Liver (tissue), 8 donors: ENCODE measurements at regions not wholly inside any gene's neighbourhood (a gene's known extent, or its start where the extent isn't known, plus 50 kb on each side); places are given as distances from the start of the nearest gene placed in this dataset.

Source experiments
- DNase-seq: peaks from one replicate; pipeline ENCODE4 v3.0.0-alpha.2; 2017; ENCODE audit warnings: low spot score
- H3K27ac ChIP-seq, 2 donors: one replicate each; pipeline ENCODE4 v1.7.0; 2013; ENCODE audit warnings: inconsistent platforms in 2 of 2, low read length in 2 of 2, control low read depth in 1 of 2, low read depth in 1 of 2, mild to moderate bottlenecking in 1 of 2
- H3K27me3 ChIP-seq, 4 donors: one replicate each; pipeline versions ENCODE4 v1.6.1 to v1.7.0; 2013; ENCODE audit warnings: low read length in 3 of 4, inconsistent platforms in 1 of 4, mild to moderate bottlenecking in 1 of 4, moderate library complexity in 1 of 4; ENCODE audit not compliant: control insufficient read depth in 4 of 4, insufficient read depth in 4 of 4
- H3K36me3 ChIP-seq, 4 donors: one replicate each; pipeline versions ENCODE4 v1.6.1 to v1.7.0; 2013; ENCODE audit warnings: low read length in 3 of 4, mild to moderate bottlenecking in 3 of 4, low read depth in 1 of 4, moderate library complexity in 1 of 4; ENCODE audit not compliant: control insufficient read depth in 4 of 4, insufficient read depth in 3 of 4
- H3K4me1 ChIP-seq, 4 donors: one replicate each; pipeline versions ENCODE4 v1.6.1 to v1.7.0; 2013; ENCODE audit warnings: low read length in 3 of 4, mild to moderate bottlenecking in 3 of 4, moderate library complexity in 1 of 4; ENCODE audit not compliant: control insufficient read depth in 4 of 4, insufficient read depth in 4 of 4
- H3K4me3 ChIP-seq, 3 donors: one replicate each; pipeline versions ENCODE4 v1.6.1 to v1.7.0; 2013; ENCODE audit warnings: low read length in 3 of 3, control low read depth in 1 of 3, low read depth in 1 of 3, mild to moderate bottlenecking in 1 of 3
- H3K9ac ChIP-seq, 2 donors: one replicate each; pipeline ENCODE4 v1.7.0; 2013; ENCODE audit warnings: low read length in 2 of 2, mild to moderate bottlenecking in 2 of 2, moderate library complexity in 2 of 2, control low read depth in 1 of 2, low read depth in 1 of 2
- H3K9me3 ChIP-seq, 4 donors: one replicate each; pipeline versions ENCODE4 v1.6.1 to v1.7.0; 2013; ENCODE audit warnings: low read length in 3 of 4; ENCODE audit not compliant: control insufficient read depth in 4 of 4
- ATF3 ChIP-seq: IDR thresholded peaks from 2 replicates; pipeline ENCODE4 v1.6.1; 2016; ENCODE audit warnings: antibody characterized with exemption
- EGR1 ChIP-seq, 2 donors: IDR thresholded peaks; 2 replicates each; pipeline ENCODE4 v1.6.1; 2016 to 2018; ENCODE audit warnings: antibody characterized with exemption in 2 of 2, low read depth in 2 of 2
- FOXA1 ChIP-seq: IDR thresholded peaks from 2 replicates; pipeline ENCODE4 v1.6.1; 2016; ENCODE audit warnings: antibody characterized with exemption
- FOXA2 ChIP-seq: IDR thresholded peaks from 2 replicates; pipeline ENCODE4 v1.6.1; 2016; ENCODE audit warnings: antibody characterized with exemption
- GABPA ChIP-seq, 2 donors: IDR thresholded peaks in 1 of 2; conservative IDR thresholded peaks in 1 of 2; 2 replicates each; pipeline ENCODE4 v1.6.1; 2016; ENCODE audit warnings: antibody characterized with exemption in 2 of 2, mild to moderate bottlenecking in 1 of 2, moderate library complexity in 1 of 2
- JUND ChIP-seq, 2 donors: IDR thresholded peaks; 2 replicates each; pipeline ENCODE4 v1.6.1; 2016; ENCODE audit warnings: antibody characterized with exemption in 2 of 2
- MAX ChIP-seq: IDR thresholded peaks from 2 replicates; pipeline ENCODE4 v1.6.1; 2016; ENCODE audit warnings: antibody characterized with exemption
- NR2F2 ChIP-seq: IDR thresholded peaks from 2 replicates; pipeline ENCODE4 v1.6.1; 2016; ENCODE audit warnings: antibody characterized with exemption
- RAD21 ChIP-seq, 2 donors: IDR thresholded peaks; 2 replicates each; pipeline ENCODE4 v1.6.1; 2016; ENCODE audit warnings: antibody characterized with exemption in 2 of 2, mild to moderate bottlenecking in 2 of 2
- RXRA ChIP-seq, 2 donors: IDR thresholded peaks; 2 replicates each; pipeline ENCODE4 v1.6.1; 2017 to 2018; ENCODE audit warnings: antibody characterized with exemption in 2 of 2, mild to moderate bottlenecking in 1 of 2
- SP1 ChIP-seq: IDR thresholded peaks from 2 replicates; pipeline ENCODE4 v1.6.1; 2018; ENCODE audit warnings: antibody characterized with exemption, mild to moderate bottlenecking
- TAF1 ChIP-seq: conservative IDR thresholded peaks from 2 replicates; pipeline ENCODE4 v1.6.1; 2016; ENCODE audit warnings: antibody characterized with exemption, mild to moderate bottlenecking
- WGBS: extraction: QIAGEN DNeasy Blood & Tissue Kit; methylation state at CpG from one replicate; pipeline ENCODE4 v1.1.7; 2013; 5-methylcytosine and 5-hydroxymethylcytosine counted together
- TF ChIP-seq, protein P1 (sequence below): fragments of 150-350 bp; IDR thresholded peaks from 2 replicates; pipeline ENCODE4 v1.5.1; 2017; ENCODE audit warnings: improper control_type of control experiment, low read depth, low read length; ENCODE audit not compliant: missing input control
- TF ChIP-seq, protein P2 (sequence below): IDR thresholded peaks from 2 replicates; pipeline ENCODE4 v1.6.1; 2016; ENCODE audit warnings: antibody characterized with exemption, mild to moderate bottlenecking
- donor health status: healthy.
- donor health status: healthy.
- donor health status: healthy.
- donor health status: healthy.
- donor health status: healthy.

DNA sequence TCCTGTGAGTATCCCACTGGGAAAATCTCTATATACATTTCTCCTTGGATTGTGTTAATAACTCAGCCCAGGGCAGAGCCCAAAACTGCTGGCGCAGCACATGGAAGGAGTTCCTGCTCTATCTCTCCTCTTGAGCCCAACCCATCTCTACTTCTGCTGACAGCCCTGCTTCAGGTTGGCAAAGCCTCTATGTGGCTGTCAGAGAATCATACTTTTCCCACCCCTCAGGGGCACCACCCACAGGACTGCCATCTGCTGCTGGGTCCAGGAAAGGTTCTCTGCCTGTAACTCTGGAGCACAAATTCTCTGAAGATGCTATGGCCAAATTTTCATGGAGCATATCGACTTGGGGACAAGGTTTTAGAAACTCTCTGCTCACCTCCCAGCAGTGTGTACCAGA lies 278.5 kb upstream of the EMCN start:
- no peak for TF ChIP-seq SP1
- TF ChIP-seq GABPA (IDR thresholded peaks at IDR 0.05 in 1 of 2, conservative IDR thresholded peaks at IDR 0.05 in 1 of 2) = no peak
- no peak for TF ChIP-seq RXRA (IDR thresholded peaks at IDR 0.05)
- TF ChIP-seq JUND (IDR thresholded peaks at IDR 0.05) = no peak
- TF ChIP-seq EGR1 (IDR thresholded peaks at IDR 0.05; ENCODE audit: low read depth in 2 of 2) = no peak
- TF ChIP-seq FOXA2 = no peak
- no peak for TF ChIP-seq FOXA1
- no peak for TF ChIP-seq NR2F2
- TF ChIP-seq, protein P1, sequence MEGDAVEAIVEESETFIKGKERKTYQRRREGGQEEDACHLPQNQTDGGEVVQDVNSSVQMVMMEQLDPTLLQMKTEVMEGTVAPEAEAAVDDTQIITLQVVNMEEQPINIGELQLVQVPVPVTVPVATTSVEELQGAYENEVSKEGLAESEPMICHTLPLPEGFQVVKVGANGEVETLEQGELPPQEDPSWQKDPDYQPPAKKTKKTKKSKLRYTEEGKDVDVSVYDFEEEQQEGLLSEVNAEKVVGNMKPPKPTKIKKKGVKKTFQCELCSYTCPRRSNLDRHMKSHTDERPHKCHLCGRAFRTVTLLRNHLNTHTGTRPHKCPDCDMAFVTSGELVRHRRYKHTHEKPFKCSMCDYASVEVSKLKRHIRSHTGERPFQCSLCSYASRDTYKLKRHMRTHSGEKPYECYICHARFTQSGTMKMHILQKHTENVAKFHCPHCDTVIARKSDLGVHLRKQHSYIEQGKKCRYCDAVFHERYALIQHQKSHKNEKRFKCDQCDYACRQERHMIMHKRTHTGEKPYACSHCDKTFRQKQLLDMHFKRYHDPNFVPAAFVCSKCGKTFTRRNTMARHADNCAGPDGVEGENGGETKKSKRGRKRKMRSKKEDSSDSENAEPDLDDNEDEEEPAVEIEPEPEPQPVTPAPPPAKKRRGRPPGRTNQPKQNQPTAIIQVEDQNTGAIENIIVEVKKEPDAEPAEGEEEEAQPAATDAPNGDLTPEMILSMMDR = no peak
- no peak for TF ChIP-seq ATF3
- TF ChIP-seq RAD21 (IDR thresholded peaks at IDR 0.05) = no peak
- TF ChIP-seq, protein P2, sequence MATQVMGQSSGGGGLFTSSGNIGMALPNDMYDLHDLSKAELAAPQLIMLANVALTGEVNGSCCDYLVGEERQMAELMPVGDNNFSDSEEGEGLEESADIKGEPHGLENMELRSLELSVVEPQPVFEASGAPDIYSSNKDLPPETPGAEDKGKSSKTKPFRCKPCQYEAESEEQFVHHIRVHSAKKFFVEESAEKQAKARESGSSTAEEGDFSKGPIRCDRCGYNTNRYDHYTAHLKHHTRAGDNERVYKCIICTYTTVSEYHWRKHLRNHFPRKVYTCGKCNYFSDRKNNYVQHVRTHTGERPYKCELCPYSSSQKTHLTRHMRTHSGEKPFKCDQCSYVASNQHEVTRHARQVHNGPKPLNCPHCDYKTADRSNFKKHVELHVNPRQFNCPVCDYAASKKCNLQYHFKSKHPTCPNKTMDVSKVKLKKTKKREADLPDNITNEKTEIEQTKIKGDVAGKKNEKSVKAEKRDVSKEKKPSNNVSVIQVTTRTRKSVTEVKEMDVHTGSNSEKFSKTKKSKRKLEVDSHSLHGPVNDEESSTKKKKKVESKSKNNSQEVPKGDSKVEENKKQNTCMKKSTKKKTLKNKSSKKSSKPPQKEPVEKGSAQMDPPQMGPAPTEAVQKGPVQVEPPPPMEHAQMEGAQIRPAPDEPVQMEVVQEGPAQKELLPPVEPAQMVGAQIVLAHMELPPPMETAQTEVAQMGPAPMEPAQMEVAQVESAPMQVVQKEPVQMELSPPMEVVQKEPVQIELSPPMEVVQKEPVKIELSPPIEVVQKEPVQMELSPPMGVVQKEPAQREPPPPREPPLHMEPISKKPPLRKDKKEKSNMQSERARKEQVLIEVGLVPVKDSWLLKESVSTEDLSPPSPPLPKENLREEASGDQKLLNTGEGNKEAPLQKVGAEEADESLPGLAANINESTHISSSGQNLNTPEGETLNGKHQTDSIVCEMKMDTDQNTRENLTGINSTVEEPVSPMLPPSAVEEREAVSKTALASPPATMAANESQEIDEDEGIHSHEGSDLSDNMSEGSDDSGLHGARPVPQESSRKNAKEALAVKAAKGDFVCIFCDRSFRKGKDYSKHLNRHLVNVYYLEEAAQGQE = no peak
- no peak overlapping the region for H3K4me3 ChIP-seq
- WGBS = 86% methylated on average over 2 of the region's 2 CpGs
- no peaks in the 10 kb centered on the region for H3K27me3 ChIP-seq
- H3K4me1 ChIP-seq = no peaks in the 10 kb centered on the region
- DNase-seq = no peak
- no peaks in the 10 kb centered on the region for H3K9me3 ChIP-seq
- H3K27ac ChIP-seq = no peak overlapping the region
- H3K9ac ChIP-seq = no peak overlapping the region
- no peaks in the 10 kb centered on the region for H3K36me3 ChIP-seq

DNA sequence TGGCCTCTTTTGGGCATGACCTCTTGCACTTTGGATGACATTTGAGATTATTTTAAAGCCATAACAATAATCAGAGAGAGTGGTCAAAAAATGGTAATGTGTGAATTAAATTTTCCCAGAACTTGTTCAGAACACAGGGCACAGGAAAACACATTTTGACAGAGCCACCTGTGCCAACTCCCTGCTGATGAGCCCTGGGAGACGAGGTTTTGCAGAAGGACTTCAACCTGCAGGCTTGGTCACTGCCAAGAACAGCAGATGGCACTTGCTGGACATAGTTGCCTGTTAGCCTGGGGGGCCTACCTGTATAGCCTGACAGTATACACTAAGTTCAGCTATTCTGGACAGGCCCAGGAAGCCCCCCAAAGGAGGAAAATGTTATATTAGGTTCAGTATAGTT lies 277.8 kb upstream of the EMCN start:
- Histone ChIP-seq H3K9ac (no peak overlapping the region), H3K4me1 (no peaks in the 10 kb centered on the region), H3K27ac (no peak overlapping the region), H3K36me3 (no peaks in the 10 kb centered on the region), H3K9me3 (no peaks in the 10 kb centered on the region), H3K27me3 (no peaks in the 10 kb centered on the region), H3K4me3 (no peak overlapping the region)
- 37% methylated on average over 1 of the region's 1 CpG for WGBS
- no peak for DNase-seq
- TF ChIP-seq, protein P2 = no peak
- TF ChIP-seq FOXA1 = no peak
- no peak for TF ChIP-seq MAX
- no peak for TF ChIP-seq GABPA (IDR thresholded peaks at IDR 0.05 in 1 of 2, conservative IDR thresholded peaks at IDR 0.05 in 1 of 2)
- no peak for TF ChIP-seq TAF1
